Bronchial epithelial cell (primary cell): ENCODE measurements at regions not wholly inside any gene's neighbourhood (a gene's known extent, or its start where the extent isn't known, plus 50 kb on each side); places are given as distances from the start of the nearest gene placed in this dataset.

ENCODE experiments used
- DNase-seq: peaks from one replicate; pipeline ENCODE4 v3.0.0-alpha.2; 2010; ENCODE audit warnings: low read depth
- FAIRE-seq: peaks from 2 replicates; lab custom pipeline; 2011; peaks lifted over from hg19 to GRCh38; lab: Jason Lieb, UNC
- H3K27me3 ChIP-seq: 2 replicates; pipeline ENCODE4 v1.5.1; 2011; ENCODE audit warnings: low read length; ENCODE audit not compliant: control insufficient read depth, insufficient read depth
- H3K36me3 ChIP-seq: 2 replicates; pipeline ENCODE4 v1.5.1; 2011; ENCODE audit warnings: low read length; ENCODE audit not compliant: control insufficient read depth, insufficient read depth
- H3K4me3 ChIP-seq: 2 replicates; pipeline ENCODE4 v1.5.1; 2011; ENCODE audit warnings: mild to moderate bottlenecking, low read depth, low read length, control low read depth
- CTCF ChIP-seq: IDR thresholded peaks from 2 replicates; pipeline ENCODE4 v1.5.1; 2011; ENCODE audit warnings: mild to moderate bottlenecking, moderate library complexity, low read length, control low read depth, inconsistent platforms; ENCODE audit not compliant: insufficient read depth, severe bottlenecking

- DNase-seq (peak; percentile 58), FAIRE-seq (no peak)
- H3K36me3 ChIP-seq = no peaks in the 10 kb centered on the region
- H3K27me3 ChIP-seq = no peaks in the 10 kb centered on the region
- H3K4me3 ChIP-seq = no peak overlapping the region
- TF ChIP-seq CTCF = peak; percentile 44
Measured at GRCh38 chr9:13427587-13427986, 148.1 kb upstream of the MPDZ start.

- FAIRE-seq = no peak
- no peaks in the 10 kb centered on the region for H3K36me3 ChIP-seq
- no peaks in the 10 kb centered on the region for H3K27me3 ChIP-seq
Measured at GRCh38 chr9:13426606-13427005, 147.1 kb upstream of the MPDZ start.

GRCh38 chr9:13424872-13425271 is 145.4 kb upstream of the MPDZ start:
- no peaks in the 10 kb centered on the region for H3K36me3 ChIP-seq
- DNase-seq = no peak
- no peak for FAIRE-seq
- H3K4me3 ChIP-seq = no peak overlapping the region
- H3K27me3 ChIP-seq = no peaks in the 10 kb centered on the region
- no peak for TF ChIP-seq CTCF

More at GRCh38 chr9:13426606-13427005, 147.1 kb upstream of the MPDZ start:
- no peak overlapping the region for H3K4me3 ChIP-seq
- DNase-seq = no peak
- TF ChIP-seq CTCF = no peak

- Histone ChIP-seq H3K27me3 (no peaks in the 10 kb centered on the region), H3K36me3 (no peaks in the 10 kb centered on the region), H3K4me3 (no peak overlapping the region)
- DNase-seq (no peak), FAIRE-seq (no peak)
- TF ChIP-seq CTCF = peak; percentile 17
Measured at GRCh38 chr9:13424204-13424603, 144.7 kb upstream of the MPDZ start.

GRCh38 chr9:13414349-13414748 is 134.9 kb upstream of the MPDZ start:
- TF ChIP-seq CTCF = no peak
- no peaks in the 10 kb centered on the region for H3K27me3 ChIP-seq
- FAIRE-seq (no peak), DNase-seq (no peak)
- no peaks in the 10 kb centered on the region for H3K36me3 ChIP-seq
- no peak overlapping the region for H3K4me3 ChIP-seq

GRCh38 chr9:13412331-13412730 is 132.8 kb upstream of the MPDZ start:
- no peak for FAIRE-seq
- TF ChIP-seq CTCF = no peak

More at GRCh38 chr9:13412331-13412730, 132.8 kb upstream of the MPDZ start:
- H3K27me3 ChIP-seq = no peaks in the 10 kb centered on the region
- no peak overlapping the region for H3K4me3 ChIP-seq
- no peaks in the 10 kb centered on the region for H3K36me3 ChIP-seq
- DNase-seq = no peak
